Cardiac septum (tissue), 1 donor: ENCODE measurements at regions not wholly inside any gene's neighbourhood (a gene's known extent, or its start where the extent isn't known, plus 50 kb on each side); places are given as distances from the start of the nearest gene placed in this dataset.
"Not testable (repeated sequence)": the region's sequence is repeated elsewhere in the genome, so short reads cannot be mapped to it uniquely, and the experiment has no call there.

Experiments
- DNase-seq: peaks from one replicate; pipeline ENCODE4 v3.0.0-alpha.2; 2020; ENCODE audit warnings: low spot score
- intact Hi-C: fragments of 100-400 bp; cut with DNase I; formaldehyde crosslinking; loops from one replicate; pipeline ENCODE4 v1.14.0; 2022
- donor health status: DM: no; HTN: no; CAD: no.

- intact Hi-C loops = loop anchor here (10.0 kb wide), 1 partner anchor 1986 kb away; no protein-coding TSS in a partner anchor
- DNase-seq = no peak
These were observed 676.7 kb upstream of the LCORL start for GRCh38 chr4:18698119-18698883.

- intact Hi-C loops = loop anchor here (10.0 kb wide), 1 partner anchor 1989 kb away; no protein-coding TSS in a partner anchor
These were observed 674.4 kb upstream of the LCORL start for GRCh38 chr4:18695733-18696527.

DNA sequence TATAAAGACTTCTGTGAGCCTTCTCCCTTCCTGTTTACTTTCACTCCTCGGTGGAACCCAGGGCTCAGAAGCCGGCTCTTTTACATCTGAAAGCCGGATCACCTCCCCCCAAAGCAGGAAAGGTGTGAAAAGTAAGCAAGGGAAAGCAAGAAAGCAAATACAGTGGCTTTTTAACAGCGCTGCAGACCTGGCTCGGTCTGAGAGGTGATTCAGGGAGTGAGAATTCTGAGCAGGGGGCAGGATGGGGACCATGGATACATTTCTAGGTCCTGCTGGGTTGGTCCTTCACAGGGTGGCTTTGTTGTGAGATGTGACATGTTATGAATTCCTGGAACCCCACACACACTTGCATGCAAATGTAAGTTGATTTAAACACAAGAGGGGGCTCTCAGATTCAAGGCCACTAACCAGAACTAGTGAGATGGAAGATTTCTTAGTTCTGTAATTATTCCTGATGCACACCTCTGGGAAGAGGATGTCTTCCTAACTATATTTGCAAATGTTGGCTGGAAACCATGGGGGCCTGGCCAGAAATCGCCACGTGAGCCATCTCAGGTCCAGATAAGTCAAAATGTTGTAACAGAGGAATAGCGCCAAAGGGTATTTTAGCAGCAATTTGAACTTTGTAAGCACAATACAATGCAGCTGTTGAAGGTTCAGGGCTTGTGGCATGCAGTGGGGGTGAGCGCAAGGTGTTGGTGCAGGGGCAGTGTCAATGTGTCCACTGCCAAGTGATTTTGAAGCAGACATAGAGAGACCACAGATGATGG, 670.1 kb upstream of the LCORL start:
- no peak for DNase-seq
- intact Hi-C loops = loop anchor here (10.0 kb wide), 1 partner anchor 1993 kb away; no protein-coding TSS in a partner anchor

More at GRCh38 chr4:18695733-18696527, 674.4 kb upstream of the LCORL start:
- no peak for DNase-seq

GRCh38 chr4:18690291-18690955, 668.9 kb upstream of the LCORL start:
- intact Hi-C loops = loop anchor here (10.0 kb wide), 1 partner anchor 1994 kb away; no protein-coding TSS in a partner anchor
- no peak for DNase-seq

DNA sequence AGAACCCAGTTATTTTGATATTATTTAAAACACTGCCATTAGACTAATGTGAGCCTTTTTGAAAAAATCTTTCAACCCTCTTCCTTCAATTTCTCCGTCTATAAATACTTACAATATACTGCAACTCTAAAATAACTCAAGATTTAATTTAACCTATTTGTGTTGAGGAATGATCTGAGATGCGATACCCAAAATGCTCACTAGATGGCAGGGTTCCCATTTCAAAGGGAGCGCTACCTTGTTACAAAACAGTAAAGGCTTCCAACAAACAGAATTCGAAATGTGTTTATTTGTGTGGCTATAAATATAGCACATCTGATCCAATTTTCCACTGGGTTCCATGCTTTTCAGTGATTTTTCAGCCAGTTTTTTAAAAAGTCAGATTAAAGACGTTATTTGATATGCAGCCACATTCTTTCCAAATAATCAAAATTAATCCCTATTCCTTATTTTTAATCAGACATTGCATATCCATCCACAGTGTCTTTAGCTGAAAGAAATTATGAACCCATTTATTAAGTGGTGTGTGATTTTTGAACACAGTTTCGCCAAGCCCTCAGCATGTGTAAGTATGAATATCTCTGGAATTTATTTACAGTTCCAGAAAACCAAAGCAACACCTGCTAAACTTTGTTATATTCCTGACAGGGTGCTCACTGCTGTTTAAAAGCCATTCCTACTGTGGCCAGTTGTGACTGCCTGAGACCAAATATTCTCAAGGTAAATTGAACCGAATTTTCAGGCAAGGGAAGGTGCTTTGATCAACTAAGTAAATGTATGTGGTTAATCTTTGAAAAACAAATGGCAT, 668.0 kb upstream of the LCORL start:
- intact Hi-C loops = loop anchor here (2.0 to 10.0 kb wide), 2 partner anchors 245 to 1995 kb away; no protein-coding TSS in a partner anchor
- DNase-seq = no peak

DNA sequence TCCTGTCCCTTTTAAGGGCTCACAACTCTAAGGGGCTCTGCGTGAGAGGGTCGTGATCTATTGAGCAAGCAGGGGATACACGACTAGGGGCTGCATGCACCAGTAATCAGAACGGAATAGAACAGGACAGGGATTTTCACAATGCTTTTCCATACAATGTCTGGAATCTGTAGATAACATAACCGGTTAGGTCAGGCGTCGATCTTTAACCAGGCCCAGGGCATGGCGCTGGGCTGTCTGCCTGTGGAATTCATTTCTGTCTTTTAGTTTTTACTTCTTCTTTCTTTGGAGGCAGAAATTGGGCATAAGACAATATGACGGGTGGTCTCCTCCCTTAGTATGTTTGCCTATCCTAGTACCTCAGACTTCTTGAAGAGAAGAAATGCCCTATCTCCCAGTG, 666.8 kb upstream of the LCORL start:
- intact Hi-C loops = loop anchor here (2.0 kb wide), 1 partner anchor 246 kb away; no protein-coding TSS in a partner anchor
- not testable (repeated sequence) for DNase-seq

DNA sequence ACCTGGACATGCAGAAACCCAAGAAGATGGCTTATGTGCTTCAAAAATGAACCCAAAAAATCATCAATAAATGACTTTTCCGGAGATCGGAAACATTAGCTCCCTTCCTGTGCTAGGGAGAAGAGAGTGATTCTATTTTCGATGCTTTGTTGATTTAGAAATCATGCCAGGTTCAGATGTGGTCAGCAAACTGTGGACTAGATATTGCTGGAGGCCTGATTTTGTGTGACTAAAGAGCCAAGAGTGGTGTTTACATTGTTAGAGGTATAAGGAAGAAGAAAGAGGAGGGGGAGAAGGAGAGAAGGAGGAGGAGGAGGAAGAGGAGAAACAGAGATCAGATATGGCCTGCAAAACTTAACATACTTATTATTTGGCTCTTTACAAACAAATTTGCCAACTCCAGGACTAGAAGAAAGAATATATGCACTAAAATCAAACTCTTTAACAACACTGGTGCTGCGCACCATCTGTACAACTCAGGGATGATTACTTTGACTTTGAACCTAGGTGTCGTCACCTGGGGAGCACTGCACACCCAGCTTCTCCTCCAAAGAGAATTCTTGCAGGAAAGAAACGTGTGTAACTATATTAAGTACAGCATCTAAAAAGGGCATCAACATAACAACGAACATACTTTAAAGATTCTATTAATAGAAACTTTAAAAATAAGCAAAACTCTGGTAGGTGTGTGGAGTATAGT, 664.9 kb upstream of the LCORL start:
- no peak for DNase-seq
- intact Hi-C loops = no loop called here

DNA sequence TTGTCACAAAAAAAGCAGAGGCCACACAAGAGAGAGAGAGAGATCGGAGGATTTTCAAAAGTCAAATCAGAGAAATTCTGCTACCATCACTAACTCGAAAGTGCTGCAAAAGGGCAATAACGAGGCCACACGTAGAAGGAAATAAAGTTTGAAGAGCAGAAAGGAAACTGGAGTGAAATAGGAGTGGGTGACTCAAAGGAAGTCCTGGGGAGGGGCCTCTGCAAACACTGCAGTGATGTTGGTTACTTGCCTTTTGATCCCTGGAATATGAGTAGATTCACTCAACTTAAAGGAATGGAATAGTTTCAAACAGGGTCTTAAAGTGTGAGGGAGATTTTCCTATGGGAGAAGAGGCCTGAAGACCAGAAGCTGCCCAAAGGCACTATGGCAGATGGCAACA, 663.4 kb upstream of the LCORL start:
- intact Hi-C loops = no loop called here
- DNase-seq = no peak

GRCh38 chr4:18676526-18676915, 655.0 kb upstream of the LCORL start:
- DNase-seq = no peak
- intact Hi-C loops = no loop called here

GRCh38 chr4:18675586-18676525, 654.3 kb upstream of the LCORL start:
- DNase-seq = no peak
- intact Hi-C loops = no loop called here

DNA sequence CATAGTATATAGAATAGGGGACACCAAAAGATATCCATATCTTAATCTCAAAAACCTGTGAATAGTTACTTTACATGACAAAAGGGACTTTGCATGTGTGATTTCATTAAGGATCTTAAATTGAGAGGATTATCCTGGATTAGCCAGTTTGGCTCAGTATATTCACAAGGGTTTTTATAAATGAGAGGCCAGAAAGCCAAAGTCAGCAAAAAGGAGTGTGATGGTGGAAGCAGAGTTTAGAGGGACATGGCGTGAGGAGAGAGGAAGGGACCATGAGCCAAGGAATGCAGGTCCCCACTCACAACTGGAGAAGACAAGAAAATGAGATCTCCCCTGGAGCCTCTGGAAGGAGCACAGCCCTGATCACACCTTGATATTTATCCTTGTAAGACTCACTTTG, 648.5 kb upstream of the LCORL start:
- no peak for DNase-seq
- intact Hi-C loops = no loop called here

DNA sequence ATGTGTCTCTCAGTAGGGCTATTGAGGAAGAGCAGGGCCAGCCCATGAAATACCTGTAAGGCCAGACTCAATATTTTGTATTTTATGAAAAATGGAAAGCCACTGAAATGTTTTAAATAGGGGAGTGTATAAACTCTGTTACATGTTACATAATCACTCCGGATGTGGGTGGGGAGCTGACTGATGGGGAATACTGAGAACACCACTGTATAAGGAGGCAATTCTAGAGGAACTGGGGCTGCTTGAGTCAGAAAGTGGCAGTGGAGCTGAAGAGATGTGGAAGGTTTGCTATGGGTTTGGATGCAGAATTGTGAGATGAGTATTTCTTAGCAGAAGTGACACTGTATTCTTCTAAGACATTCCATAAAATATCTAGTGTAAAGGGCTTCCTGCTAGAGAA, 647.8 kb upstream of the LCORL start:
- intact Hi-C loops = no loop called here
- DNase-seq = no peak

- DNase-seq = no peak
- intact Hi-C loops = no loop called here
These were observed 644.8 kb upstream of the LCORL start for GRCh38 chr4:18666322-18666721.

GRCh38 chr4:18664171-18664570, 642.6 kb upstream of the LCORL start:
- DNase-seq = no peak
- intact Hi-C loops = no loop called here

GRCh38 chr4:18645351-18645750, 623.8 kb upstream of the LCORL start:
- DNase-seq = no peak
- intact Hi-C loops = no loop called here

GRCh38 chr4:18641334-18641733, 619.8 kb upstream of the LCORL start:
- intact Hi-C loops = no loop called here
- no peak for DNase-seq

DNA sequence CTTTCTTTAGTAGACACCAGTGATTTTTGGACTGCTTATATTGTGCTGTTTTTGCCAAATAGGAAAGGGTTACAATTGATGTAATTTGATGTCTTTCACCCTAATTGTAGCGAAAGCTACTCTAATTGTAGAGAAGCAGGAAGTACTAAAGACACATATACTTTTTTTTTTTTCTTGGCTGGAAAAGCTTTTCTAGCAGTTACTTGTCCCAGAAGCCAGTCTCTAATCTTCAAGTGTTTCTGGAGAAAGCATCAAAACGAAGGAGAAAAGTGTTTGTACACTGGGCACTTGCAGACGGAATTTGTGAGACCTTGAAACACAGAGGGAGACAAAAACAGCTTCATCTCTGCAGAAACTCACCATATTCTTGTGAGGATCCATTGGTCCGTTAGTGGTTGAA, 616.5 kb upstream of the LCORL start:
- DNase-seq = no peak
- intact Hi-C loops = no loop called here
